ENCODE measurements at regions not wholly inside any gene's neighbourhood (a gene's known extent, or its start where the extent isn't known, plus 50 kb on each side); places are given as distances from the start of the nearest gene placed in this dataset.

GRCh38 chr7:46215987-46216567, 295.0 kb upstream of the IGFBP3 start:
- DNase-seq = no peak

- DNase-seq = no peak
Measured at GRCh38 chr7:46214526-46214925, 293.5 kb upstream of the IGFBP3 start.

GRCh38 chr7:46213154-46213537, 292.1 kb upstream of the IGFBP3 start:
- DNase-seq = no peak

- no peak for DNase-seq
Measured at GRCh38 chr7:46212425-46213153, 291.5 kb upstream of the IGFBP3 start.

- no peak for DNase-seq
Measured at GRCh38 chr7:46210467-46210866, 289.4 kb upstream of the IGFBP3 start.

GRCh38 chr7:46209611-46210388, 288.7 kb upstream of the IGFBP3 start:
- DNase-seq = no peak

GRCh38 chr7:46208635-46209525, 287.8 kb upstream of the IGFBP3 start:
- no peak for DNase-seq

GRCh38 chr7:46207931-46208634, 287.0 kb upstream of the IGFBP3 start:
- no peak for DNase-seq

- no peak for DNase-seq
Measured at GRCh38 chr7:46206476-46207060, 285.5 kb upstream of the IGFBP3 start.

- DNase-seq = no peak
Measured at GRCh38 chr7:46205478-46205877, 284.4 kb upstream of the IGFBP3 start.

GRCh38 chr7:46203926-46204325, 282.9 kb upstream of the IGFBP3 start:
- no peak for DNase-seq

- no peak for DNase-seq
Measured at GRCh38 chr7:46202379-46202778, 281.3 kb upstream of the IGFBP3 start.

- DNase-seq = no peak
Measured at GRCh38 chr7:46201961-46202360, 280.9 kb upstream of the IGFBP3 start.

GRCh38 chr7:46198701-46199100, 277.6 kb upstream of the IGFBP3 start:
- DNase-seq = no peak

- no peak for DNase-seq
Measured at GRCh38 chr7:46197785-46198540, 276.9 kb upstream of the IGFBP3 start.

- DNase-seq = no peak
Measured at GRCh38 chr7:46195934-46196333, 274.9 kb upstream of the IGFBP3 start.

GRCh38 chr7:46192271-46192670, 271.2 kb upstream of the IGFBP3 start:
- DNase-seq = no peak

GRCh38 chr7:46191776-46192175, 270.7 kb upstream of the IGFBP3 start:
- DNase-seq = no peak

GRCh38 chr7:46191296-46191695, 270.2 kb upstream of the IGFBP3 start:
- DNase-seq = no peak

GRCh38 chr7:46189255-46189790, 268.3 kb upstream of the IGFBP3 start:
- DNase-seq = no peak

GRCh38 chr7:46186131-46186530, 265.1 kb upstream of the IGFBP3 start:
- no peak for DNase-seq

Measured in effector CD8-positive, alpha-beta T cell (primary cell).